GM19351 (cell line): ENCODE measurements at regions not wholly inside any gene's neighbourhood (a gene's known extent, or its start where the extent isn't known, plus 50 kb on each side); places are given as distances from the start of the nearest gene placed in this dataset.
"Not testable (repeated sequence)": the region's sequence is repeated elsewhere in the genome, so short reads cannot be mapped to it uniquely, and the experiment has no call there.

ENCODE experiments used
- ATAC-seq: cut with Tn5 transposase; IDR thresholded peaks from one replicate; pipeline ENCODE4 v1.9.1; 2021; ENCODE audit warnings: mild to moderate bottlenecking, moderate library complexity; ENCODE audit not compliant: unreplicated experiment

DNA sequence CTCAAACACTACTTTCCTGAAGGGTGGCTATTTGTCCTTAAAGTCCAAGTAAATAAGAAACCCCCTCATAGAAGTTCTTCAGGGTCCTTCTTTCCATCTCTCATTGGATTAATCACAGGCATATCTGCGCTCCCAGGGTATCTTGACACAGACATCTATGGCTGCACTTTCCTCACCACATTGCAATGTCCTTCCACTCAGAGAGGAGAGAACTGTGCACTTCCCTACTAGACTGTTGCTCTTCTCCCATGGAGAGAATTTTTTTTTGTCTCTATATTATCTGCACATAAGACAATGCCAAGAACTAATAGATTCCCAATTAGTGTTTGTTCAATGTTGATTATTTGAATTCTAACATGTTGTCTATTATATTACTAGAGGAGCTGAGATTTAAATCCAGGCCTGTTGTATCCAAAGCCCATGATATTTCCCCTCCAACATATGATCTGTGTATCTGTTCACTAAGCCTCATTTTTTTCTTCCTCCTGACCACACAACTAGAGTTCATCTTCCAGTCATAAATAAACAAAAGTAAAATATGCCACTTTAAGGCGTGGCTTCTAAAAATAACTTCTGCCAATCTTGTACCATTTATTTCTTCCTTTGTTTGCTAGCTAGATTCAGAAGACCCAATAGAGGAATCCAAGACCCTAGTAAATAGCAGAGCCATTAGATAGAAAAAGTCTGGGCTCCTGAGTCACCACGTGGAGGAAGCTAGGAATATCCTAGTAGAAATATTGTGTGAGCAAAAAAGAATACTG, 61.5 kb upstream of the FAM241A start:
- no peak for ATAC-seq

GRCh38 chr4:112085156-112086035, 59.9 kb upstream of the FAM241A start:
- no peak for ATAC-seq

- ATAC-seq, result no peak
Observed at GRCh38 chr4:112086036-112086434, 59.2 kb upstream of the FAM241A start.

DNA sequence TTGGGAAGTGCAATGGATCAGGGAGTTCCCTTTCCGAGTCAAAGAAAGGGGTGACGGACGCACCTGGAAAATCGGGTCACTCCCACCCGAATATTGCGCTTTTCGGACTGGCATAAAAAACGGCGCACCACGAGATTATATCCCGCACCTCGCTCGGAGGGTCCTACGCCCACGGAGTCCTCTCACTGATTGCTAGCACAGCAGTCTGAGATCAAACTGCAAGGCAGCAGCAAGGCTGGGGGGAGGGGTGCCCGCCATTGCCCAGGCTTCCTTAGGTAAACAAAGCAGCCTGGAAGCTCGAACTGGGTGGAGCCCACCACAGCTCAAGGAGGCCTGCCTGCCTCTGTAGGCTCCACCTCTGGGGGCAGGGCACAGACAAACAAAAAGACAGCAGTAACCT, 58.6 kb upstream of the FAM241A start:
- ATAC-seq, result not testable (repeated sequence)

DNA sequence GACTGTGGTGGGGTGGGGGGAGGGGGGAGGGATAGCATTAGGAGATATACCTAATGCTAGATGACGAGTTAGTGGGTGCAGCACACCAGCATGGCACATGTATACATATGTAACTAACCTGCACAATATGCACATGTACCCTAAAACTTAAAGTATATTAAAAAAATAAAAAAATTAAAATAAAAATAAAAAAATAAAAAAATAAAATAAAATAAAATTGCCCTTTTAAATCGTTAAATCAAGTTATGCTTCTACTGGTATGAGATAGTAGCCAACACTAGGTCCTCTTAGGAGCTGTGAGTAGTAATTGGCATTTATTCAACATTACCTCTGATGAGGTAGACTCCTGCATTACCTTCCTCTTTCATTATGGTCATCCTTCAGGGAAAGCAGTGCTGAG, 52.9 kb upstream of the FAM241A start:
- ATAC-seq, result not testable (repeated sequence)

DNA sequence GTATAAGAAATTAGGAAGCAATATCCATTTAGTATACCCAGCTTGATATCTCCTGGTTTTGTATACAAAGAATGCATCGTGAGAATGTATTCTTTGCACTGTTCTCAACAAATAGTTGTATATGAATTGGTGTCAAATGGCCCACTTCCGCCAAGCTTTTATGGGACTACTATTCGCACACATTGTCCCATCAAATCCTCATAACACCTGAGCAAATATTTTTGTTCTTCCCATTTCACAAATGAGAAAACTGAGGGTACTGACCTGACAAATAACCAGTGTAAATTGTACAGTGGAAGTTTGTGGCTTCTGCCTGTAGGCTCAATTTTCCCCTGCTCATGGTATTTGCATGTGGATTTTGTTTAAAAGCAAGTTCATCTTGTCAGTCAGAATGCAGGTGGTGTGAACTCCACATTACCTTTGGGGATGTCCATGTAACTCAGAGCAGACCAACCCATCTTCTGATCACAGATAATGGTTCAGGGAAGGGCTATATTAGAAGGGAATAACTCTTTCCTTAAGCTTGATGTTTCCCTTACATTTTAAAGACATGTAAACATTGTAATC, 51.5 kb upstream of the FAM241A start:
- no peak for ATAC-seq

GRCh38 chr4:112094330-112094729, 50.9 kb upstream of the FAM241A start:
- no peak for ATAC-seq
